Thyroid gland (tissue), 4 donors: ENCODE measurements at regions not wholly inside any gene's neighbourhood (a gene's known extent, or its start where the extent isn't known, plus 50 kb on each side); places are given as distances from the start of the nearest gene placed in this dataset.

Source experiments
- CTCF ChIP-seq, 6 experiments: fragments of 200-600 bp in 3 of 6; fragments of 450-650 bp in 3 of 6; sonication (generic) in 3 of 6; IDR thresholded peaks; one replicate each; pipeline ENCODE4 v1.5.1; 2016 to 2019; ENCODE audit warnings: antibody characterized with exemption in 6 of 6, mild to moderate bottlenecking in 2 of 6, inconsistent platforms in 1 of 6, moderate library complexity in 1 of 6
- POLR2A ChIP-seq, 2 donors: fragments of 450-650 bp; IDR thresholded peaks; one replicate each; pipeline ENCODE4 v1.6.1; 2017; ENCODE audit warnings: antibody characterized with exemption in 2 of 2, mild to moderate bottlenecking in 2 of 2, moderate library complexity in 1 of 2

GRCh38 chr22:49457146-49457545, 370.5 kb downstream of the BRD1 start:
- TF ChIP-seq CTCF (IDR thresholded peaks at IDR 0.05) (no peak), POLR2A (IDR thresholded peaks at IDR 0.05) (no peak)
